ENCODE measurements at regions not wholly inside any gene's neighbourhood (a gene's known extent, or its start where the extent isn't known, plus 50 kb on each side); places are given as distances from the start of the nearest gene placed in this dataset.
"Not testable (repeated sequence)": the region's sequence is repeated elsewhere in the genome, so short reads cannot be mapped to it uniquely, and the experiment has no call there.

GRCh38 chr11:103727262-103727661, 309.2 kb upstream of the DDI1 start:
- no peak for DNase-seq (ENCODE audit: low read depth in 3 of 3, low spot score in 1 of 3)

- DNase-seq (ENCODE audit: low read depth in 3 of 3, low spot score in 1 of 3): no peak
Observed at GRCh38 chr11:103729617-103730016, 306.8 kb upstream of the DDI1 start.

GRCh38 chr11:103730131-103730940, 306.1 kb upstream of the DDI1 start:
- DNase-seq (ENCODE audit: low read depth in 3 of 3, low spot score in 1 of 3): no peak

DNA sequence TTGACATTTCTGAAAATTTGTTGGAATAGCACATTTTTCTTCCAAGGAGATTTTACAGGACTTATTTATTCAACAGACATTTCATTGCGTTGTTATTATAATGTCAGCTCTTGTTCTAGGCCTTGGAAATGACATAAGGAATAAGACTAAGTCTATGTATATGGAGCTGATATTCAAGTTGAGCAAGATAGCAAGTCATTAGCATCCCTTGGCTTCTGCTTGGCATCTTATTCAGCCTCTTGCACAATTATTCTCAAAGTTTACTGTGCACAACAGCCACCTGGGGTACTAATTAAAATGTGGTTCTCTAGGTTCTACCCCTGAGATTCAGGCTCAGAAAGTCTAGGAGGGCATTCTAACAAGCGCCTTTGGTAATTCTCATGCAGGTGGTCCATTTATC, 304.8 kb upstream of the DDI1 start:
- no peak for DNase-seq (ENCODE audit: low read depth in 3 of 3, low spot score in 1 of 3)

DNA sequence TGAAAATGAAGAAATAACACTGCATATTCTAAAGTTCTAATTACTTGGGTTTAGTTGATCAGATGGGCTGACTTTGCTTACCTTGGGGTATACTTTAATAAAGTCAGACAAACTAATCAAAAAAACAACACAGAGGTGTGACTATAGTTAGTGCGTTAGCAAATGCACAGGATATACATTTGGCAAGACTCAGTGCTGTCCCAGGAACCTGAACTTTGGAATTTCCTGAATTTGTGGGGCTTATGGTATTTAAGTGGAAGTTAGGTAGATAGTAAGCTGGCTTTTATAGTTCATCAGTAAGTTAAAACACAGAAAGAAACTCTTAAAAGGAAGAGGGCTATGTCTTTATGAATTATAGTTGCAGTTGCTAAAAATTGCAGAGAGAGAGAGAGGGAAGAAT, 302.6 kb upstream of the DDI1 start:
- no peak for DNase-seq (ENCODE audit: low read depth in 3 of 3, low spot score in 1 of 3)

GRCh38 chr11:103735497-103736032, 300.9 kb upstream of the DDI1 start:
- no peak for DNase-seq (ENCODE audit: low read depth in 3 of 3, low spot score in 1 of 3)

DNA sequence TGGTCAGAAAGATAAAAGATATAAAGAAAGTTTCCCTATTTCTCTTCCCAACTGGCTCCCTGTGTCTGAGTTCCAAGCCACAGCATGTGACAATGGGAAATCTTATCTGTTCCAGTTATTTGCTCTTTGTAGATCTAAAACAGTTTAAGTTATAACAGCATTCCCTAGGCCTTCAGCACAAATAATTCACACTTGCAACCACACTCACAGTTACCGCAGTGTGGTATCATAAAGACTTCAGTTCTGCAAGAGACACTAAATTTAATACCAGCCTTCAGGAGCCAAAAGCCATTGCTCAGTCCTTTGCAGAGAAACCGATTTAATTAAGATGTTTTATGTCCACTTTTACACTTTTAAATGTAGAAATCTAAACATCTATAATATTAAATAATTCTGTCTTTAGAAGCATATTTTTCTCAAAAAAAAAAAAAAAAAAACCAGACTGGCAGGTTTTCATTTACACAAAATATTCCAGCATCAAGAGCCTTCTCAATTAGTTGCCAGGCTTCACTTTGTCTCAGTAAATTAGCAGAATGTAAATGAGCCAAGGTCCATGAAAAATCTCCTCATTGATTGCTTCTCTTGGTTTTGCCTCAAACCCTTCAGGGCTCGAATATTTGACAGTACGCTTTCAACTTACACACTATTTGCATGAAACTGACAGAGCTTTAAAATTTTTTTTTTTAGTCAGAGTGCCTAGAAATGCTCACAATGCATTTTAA, 300.0 kb upstream of the DDI1 start:
- no peak for DNase-seq (ENCODE audit: low read depth in 3 of 3, low spot score in 1 of 3)

GRCh38 chr11:103737037-103737622, 299.3 kb upstream of the DDI1 start:
- DNase-seq (ENCODE audit: low read depth in 3 of 3, low spot score in 1 of 3): no peak

GRCh38 chr11:103737747-103738146, 298.7 kb upstream of the DDI1 start:
- no peak for DNase-seq (ENCODE audit: low read depth in 3 of 3, low spot score in 1 of 3)

DNA sequence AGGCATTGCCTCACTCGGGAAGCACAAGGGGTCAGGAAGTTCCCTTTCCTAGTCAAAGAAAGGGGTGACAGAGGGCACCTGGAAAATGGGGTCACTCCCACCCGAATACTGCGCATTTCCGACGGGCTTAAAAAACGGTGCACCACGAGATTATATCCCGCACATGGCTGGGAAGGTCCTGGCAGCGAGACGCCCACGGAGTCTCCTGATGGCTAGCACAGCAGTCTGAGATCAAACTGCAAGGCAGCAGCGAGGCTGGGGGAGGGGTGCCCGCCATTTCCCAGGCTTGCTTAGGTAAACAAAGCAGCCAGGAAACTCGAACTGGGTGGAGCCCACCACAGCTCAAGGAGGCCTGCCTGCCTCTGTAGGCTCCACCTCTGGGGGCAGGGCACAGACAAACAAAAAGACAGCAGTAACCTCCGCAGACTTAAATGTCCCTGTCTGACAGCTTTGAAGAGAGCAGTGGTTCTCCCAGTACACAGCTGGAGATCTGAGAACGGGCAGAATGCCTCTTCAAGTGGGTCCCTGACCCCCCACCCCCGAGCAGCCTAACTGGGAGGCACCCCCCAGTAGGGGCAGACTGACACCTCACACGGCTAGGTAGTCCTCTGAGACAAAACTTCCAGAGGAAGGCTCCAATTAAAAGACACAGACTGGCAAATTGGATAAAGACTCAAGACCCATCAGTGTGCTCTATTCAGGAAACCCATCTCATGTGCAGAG, 297.2 kb upstream of the DDI1 start:
- not testable (repeated sequence) for DNase-seq (ENCODE audit: low read depth in 3 of 3, low spot score in 1 of 3)

DNA sequence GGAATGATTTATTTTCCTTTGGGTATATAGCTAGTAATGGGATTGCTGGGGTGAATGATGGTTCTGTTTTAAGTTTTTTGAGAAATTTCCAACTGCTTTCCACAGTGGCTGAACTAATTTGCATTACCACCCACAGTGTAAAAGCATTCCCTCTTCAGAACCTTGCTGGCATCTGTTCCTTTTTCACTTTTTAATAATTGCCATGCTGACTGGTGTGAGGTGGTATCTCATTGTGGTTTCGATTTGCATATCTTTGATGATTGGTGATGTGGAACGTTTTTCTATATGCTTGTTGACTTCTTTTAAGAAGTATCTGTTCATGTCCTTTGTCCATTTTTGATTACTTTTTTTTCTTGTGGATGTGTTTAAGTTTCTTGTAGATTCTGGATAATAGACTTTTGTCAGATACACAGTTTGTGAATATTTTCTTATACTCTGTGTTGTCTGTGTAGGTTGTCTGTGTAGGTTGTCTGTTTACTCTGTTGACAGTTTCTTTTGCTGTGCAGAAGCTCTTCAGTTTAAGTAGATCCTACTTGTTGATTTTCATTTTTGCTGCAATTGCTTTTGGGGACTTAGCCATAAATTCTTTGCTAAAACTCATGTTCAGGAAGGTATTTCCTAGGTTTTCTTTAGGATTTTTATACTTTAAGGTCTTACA, 291.8 kb upstream of the DDI1 start:
- DNase-seq (ENCODE audit: low read depth in 3 of 3, low spot score in 1 of 3): no peak

- no peak for DNase-seq (ENCODE audit: low read depth in 3 of 3, low spot score in 1 of 3)
Observed at GRCh38 chr11:103749158-103749557, 287.3 kb upstream of the DDI1 start.

- no peak for DNase-seq (ENCODE audit: low read depth in 3 of 3, low spot score in 1 of 3)
Observed at GRCh38 chr11:103768816-103769215, 267.6 kb upstream of the DDI1 start.

DNA sequence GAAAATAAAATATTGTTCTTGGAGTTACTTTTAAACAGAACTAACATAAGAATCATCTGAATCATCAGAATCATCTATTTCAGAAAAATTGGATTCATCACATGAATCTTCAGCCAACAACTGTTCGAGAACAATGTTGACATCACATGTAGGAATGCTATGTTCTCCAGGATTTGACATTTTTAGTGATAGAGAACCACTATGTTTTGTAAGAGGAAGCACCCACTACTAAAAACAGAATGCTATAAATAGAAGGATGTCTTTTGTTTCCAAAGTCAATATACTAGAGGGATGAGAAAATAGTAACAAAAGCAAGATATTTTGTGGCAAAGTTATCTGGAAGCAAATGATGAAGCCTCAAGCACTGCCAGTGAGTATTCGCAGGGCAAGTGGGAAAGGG, 263.4 kb upstream of the DDI1 start:
- no peak for DNase-seq (ENCODE audit: low read depth in 3 of 3, low spot score in 1 of 3)

GRCh38 chr11:103773537-103773936, 262.9 kb upstream of the DDI1 start:
- no peak for DNase-seq (ENCODE audit: low read depth in 3 of 3, low spot score in 1 of 3)

GRCh38 chr11:103779054-103779453, 257.4 kb upstream of the DDI1 start:
- DNase-seq (ENCODE audit: low read depth in 3 of 3, low spot score in 1 of 3): no peak

DNA sequence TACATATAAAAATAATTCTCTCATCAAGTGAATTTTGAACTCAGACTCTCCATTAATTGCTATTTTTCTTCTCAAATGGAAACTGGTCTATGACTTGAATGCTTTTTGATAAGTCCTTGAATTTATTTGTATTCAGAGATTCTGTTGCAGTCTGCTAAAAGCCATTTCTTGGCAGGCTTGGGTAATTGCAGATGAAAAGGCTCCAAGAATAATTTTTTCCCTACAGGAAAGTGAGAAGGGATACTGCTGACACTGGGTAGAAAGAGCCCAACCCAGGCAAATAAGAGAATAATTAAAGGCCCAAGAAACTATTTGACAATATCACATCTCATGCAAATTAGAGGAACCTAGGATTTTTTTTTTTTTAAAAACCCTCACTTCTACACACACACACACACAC, 246.5 kb upstream of the DDI1 start:
- DNase-seq (ENCODE audit: low read depth in 3 of 3, low spot score in 1 of 3): no peak

DNA sequence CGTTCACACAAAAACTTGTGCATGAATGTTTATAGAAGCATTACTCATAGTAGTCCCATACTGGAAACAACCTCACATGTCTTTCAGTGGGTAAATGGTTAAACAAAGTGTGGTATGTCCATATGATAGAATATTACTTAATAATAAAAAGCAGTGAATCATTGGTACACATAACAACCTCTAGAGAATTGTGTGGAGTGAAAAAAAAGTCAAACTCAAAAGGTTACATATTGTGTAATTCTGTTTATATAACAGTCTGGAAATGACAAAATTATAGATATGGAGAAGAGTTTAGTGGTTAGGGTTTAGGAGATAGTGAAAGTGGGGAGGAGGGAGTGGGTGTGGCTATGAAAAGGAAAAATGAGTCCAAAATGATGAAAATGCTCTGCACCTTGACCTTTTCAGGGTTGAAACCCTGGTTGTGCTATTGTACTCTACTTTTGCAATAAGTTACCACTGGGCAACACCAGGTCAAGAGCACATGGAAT, 243.4 kb upstream of the DDI1 start:
- no peak for DNase-seq (ENCODE audit: low read depth in 3 of 3, low spot score in 1 of 3)

DNA sequence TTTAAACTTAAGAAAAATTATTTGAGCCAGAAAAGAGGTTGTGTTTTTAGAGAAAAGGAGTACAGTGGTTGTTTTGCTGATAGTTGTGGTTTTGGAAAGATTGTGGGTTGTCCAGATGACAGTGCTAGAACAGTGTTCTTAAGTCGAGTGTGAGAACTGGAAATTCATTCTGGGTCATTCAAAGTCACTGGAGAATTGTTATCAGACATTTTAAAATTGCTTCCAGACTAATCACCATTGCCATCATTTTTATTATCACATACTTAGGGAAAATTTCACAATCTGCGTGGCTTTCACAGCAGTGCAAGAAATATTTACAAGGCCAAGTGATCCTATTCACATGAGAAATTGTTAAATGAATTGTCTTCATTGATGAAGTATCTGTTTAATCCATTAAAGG, 242.2 kb upstream of the DDI1 start:
- DNase-seq (ENCODE audit: low read depth in 3 of 3, low spot score in 1 of 3): no peak

- DNase-seq (ENCODE audit: low read depth in 3 of 3, low spot score in 1 of 3): no peak
Observed at GRCh38 chr11:103798026-103798425, 238.4 kb upstream of the DDI1 start.

GRCh38 chr11:103798446-103798845, 238.0 kb upstream of the DDI1 start:
- DNase-seq (ENCODE audit: low read depth in 3 of 3, low spot score in 1 of 3): no peak
